T-cell (primary cell): ENCODE measurements at regions not wholly inside any gene's neighbourhood (a gene's known extent, or its start where the extent isn't known, plus 50 kb on each side); places are given as distances from the start of the nearest gene placed in this dataset.
A peak's percentile ranks its signal among the peaks of the same experiment; 100 is the strongest.
"Not testable (repeated sequence)": the region's sequence is repeated elsewhere in the genome, so short reads cannot be mapped to it uniquely, and the experiment has no call there.

ENCODE experiments used
- ATAC-seq, 4 experiments: fragments of 200-7000 bp in 3 of 4; fragments of 150-1000 bp in 1 of 4; cut with Tn5 transposase; replicated peaks in 1 of 4; 1 replicate in 3 of 4; 2 replicates in 1 of 4; pipeline ENCODE4 v1.10.0; 2021; ENCODE audit warnings: moderate library complexity in 3 of 4, mild to moderate bottlenecking in 2 of 4, moderate number of reproducible peaks in 1 of 4
- CTCF ChIA-PET, 2 donors: fragments of 300-600 bp; sonication (Branson Sonifier 250); formaldehyde crosslinking; loops; one replicate each; lab custom pipeline; 2022; ENCODE audit warnings: antibody characterized with exemption in 2 of 2; lab: Charles Lee
- POLR2A ChIA-PET, 2 donors: fragments of 300-600 bp; sonication (Branson Sonifier 250); formaldehyde crosslinking; loops; one replicate each; lab custom pipeline; 2022; ENCODE audit warnings: antibody characterized with exemption in 2 of 2; lab: Charles Lee
- DNase-seq, 35 experiments: peaks; one replicate each; pipeline versions ENCODE4 v3.0.0 to v3.0.0-alpha.2; 2013 to 2023
- H3K27ac ChIP-seq: one replicate; pipeline ENCODE4 v1.5.1; 2013; ENCODE audit warnings: low read length
- H3K27me3 ChIP-seq, 2 experiments: replicated peaks in 1 of 2; 1 replicate in 1 of 2; 2 replicates in 1 of 2; pipeline versions ENCODE4 v1.6.1 to v1.7.0; 2013; ENCODE audit warnings: low read length in 1 of 2, mixed read lengths in 1 of 2; ENCODE audit not compliant: control insufficient read depth in 2 of 2, insufficient read depth in 2 of 2; ENCODE audit errors: extremely low read depth in 1 of 2
- H3K36me3 ChIP-seq, 2 donors: 1 replicate in 1 of 2; 2 replicates in 1 of 2; pipeline versions ENCODE4 v1.6.1 to v1.7.0; 2013; ENCODE audit warnings: low read length in 1 of 2; ENCODE audit not compliant: control insufficient read depth in 2 of 2, insufficient read depth in 1 of 2; ENCODE audit errors: extremely low read depth in 1 of 2
- H3K4me1 ChIP-seq, 2 experiments: 1 replicate in 1 of 2; 2 replicates in 1 of 2; pipeline versions ENCODE4 v1.6.1 to v1.7.0; 2013; ENCODE audit warnings: low read length in 2 of 2, mixed read lengths in 1 of 2; ENCODE audit not compliant: insufficient read depth in 2 of 2, control insufficient read depth in 1 of 2; ENCODE audit errors: extremely low read depth in 1 of 2
- H3K4me3 ChIP-seq, 2 donors: 1 replicate in 1 of 2; 2 replicates in 1 of 2; pipeline versions ENCODE4 v1.5.1 to v1.7.0; 2013; ENCODE audit warnings: mild to moderate bottlenecking in 2 of 2, low read length in 1 of 2, moderate library complexity in 1 of 2; ENCODE audit not compliant: control insufficient read depth in 1 of 2; ENCODE audit errors: extremely low read depth in 1 of 2
- H3K9me3 ChIP-seq: 2 replicates; pipeline ENCODE4 v1.7.0; 2013
- H3K27ac Mint-ChIP-seq, 2 donors: one replicate each; pipeline ENCODE4 v1.8.0; 2020 to 2021; ENCODE audit warnings: mild to moderate bottlenecking in 2 of 2, mixed read lengths in 2 of 2
- H3K27me3 Mint-ChIP-seq, 2 donors: one replicate each; pipeline ENCODE4 v1.8.0; 2021 to 2022; ENCODE audit warnings: mixed read lengths in 2 of 2
- H3K36me3 Mint-ChIP-seq: one replicate; pipeline ENCODE4 v1.8.0; 2021; ENCODE audit warnings: mixed read lengths
- H3K4me1 Mint-ChIP-seq, 3 donors: one replicate each; pipeline ENCODE4 v1.8.0; 2020 to 2022; ENCODE audit warnings: mixed read lengths in 3 of 3, mild to moderate bottlenecking in 1 of 3
- H3K4me3 Mint-ChIP-seq, 3 donors: one replicate each; pipeline ENCODE4 v1.8.0; 2020 to 2022; ENCODE audit warnings: mild to moderate bottlenecking in 3 of 3, mixed read lengths in 3 of 3, moderate library complexity in 3 of 3
- H3K9me3 Mint-ChIP-seq, 3 donors: one replicate each; pipeline ENCODE4 v1.8.0; 2020 to 2022; ENCODE audit warnings: mixed read lengths in 3 of 3
- WGBS: methylation state at CpG from one replicate; pipeline ENCODE4 v1.1.5; 2013; ENCODE audit warnings: missing lambda C conversion rate; ENCODE audit not compliant: insufficient coverage; 5-methylcytosine and 5-hydroxymethylcytosine counted together

DNA sequence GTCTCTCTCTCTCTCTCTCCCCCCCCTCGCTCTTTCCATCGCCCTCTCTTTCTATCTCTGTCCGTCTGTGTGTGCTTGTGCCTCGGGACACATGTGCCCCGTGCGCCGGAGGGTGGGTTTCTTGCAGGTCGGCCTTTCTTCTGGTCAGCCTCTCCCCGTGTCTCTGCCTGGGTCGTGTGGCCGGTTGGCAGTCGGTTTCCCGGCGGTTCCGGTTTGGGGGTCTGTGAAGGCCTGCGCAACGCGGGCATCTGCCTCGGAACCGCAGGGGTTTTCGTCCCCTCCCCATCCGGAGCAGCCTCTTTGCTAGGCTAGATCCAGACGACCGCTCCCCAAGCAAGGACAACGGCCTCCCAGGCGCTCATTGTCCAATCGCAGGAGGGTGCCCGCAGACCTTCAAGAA, 1418.5 kb upstream of the PCDH10 start:
- H3K27me3 ChIP-seq, H3K4me3 ChIP-seq, CTCF ChIA-PET, H3K36me3 Mint-ChIP-seq, H3K4me1 Mint-ChIP-seq, H3K27ac Mint-ChIP-seq, H3K9me3 ChIP-seq, H3K27ac ChIP-seq, H3K4me1 ChIP-seq, H3K36me3 ChIP-seq, POLR2A ChIA-PET, H3K4me3 Mint-ChIP-seq, H3K9me3 Mint-ChIP-seq, DNase-seq, H3K27me3 Mint-ChIP-seq, ATAC-seq: not testable (repeated sequence)
- 97% methylated on average over 17 of the region's 28 CpGs for WGBS

DNA sequence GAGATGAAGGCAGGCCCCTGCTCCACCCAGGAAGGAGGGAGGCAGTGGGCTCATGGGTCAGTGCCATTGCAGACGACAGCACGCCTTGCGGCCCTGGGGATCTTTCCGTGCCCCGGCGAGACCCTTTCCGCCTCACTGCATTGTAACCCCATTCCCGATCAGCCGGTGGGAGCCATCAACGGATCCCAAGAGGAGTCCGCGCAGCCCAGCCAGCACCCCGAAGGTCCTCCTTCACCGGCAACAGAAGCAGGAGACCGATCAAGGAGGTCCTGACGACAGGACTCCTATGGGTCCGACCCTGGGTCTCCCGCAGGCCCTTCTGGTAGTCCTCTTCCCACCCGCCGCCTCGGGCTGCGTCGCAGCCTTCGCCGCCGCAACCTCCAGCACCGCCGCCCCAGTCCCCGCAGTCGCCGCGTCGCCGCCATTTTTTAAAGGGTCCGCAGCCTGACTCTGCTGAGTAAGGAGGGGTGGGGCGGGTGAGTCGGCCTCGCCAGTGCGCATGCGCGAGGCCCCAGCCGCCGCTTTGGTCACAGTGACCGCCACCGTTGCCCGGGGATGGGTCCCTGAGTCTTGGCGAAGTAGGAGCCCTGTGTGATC, 1417.0 kb upstream of the PCDH10 start:
- H3K27me3 Mint-ChIP-seq, H3K27ac ChIP-seq, H3K9me3 ChIP-seq, CTCF ChIA-PET, POLR2A ChIA-PET, H3K27me3 ChIP-seq, H3K27ac Mint-ChIP-seq, ATAC-seq, H3K4me3 ChIP-seq, H3K36me3 ChIP-seq, H3K4me1 ChIP-seq, H3K9me3 Mint-ChIP-seq, H3K4me3 Mint-ChIP-seq, DNase-seq, H3K4me1 Mint-ChIP-seq, H3K36me3 Mint-ChIP-seq: not testable (repeated sequence)
- 96% methylated on average over 8 of the region's 47 CpGs for WGBS

DNA sequence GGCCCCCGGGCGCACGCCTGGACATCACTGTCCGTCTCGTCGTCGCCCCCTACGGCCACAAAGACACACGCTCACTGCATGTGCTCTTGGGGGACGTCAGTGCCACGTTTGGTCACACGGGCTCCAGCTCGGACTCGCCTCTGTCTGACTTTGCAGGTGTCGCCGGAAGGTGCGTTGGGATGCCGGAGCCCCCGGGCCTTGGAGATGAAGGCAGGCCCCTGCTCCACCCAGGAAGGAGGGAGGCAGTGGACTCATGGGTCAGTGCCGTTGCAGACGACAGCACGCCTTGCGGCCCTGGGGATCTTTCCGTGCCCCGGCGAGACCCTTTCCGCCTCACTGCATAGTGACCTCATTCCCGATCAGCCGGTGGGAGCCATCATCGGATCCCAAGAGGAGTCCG, 1414.8 kb upstream of the PCDH10 start:
- H3K4me3 Mint-ChIP-seq, H3K27me3 ChIP-seq, H3K36me3 ChIP-seq, POLR2A ChIA-PET, H3K36me3 Mint-ChIP-seq, DNase-seq, H3K4me1 ChIP-seq, H3K27ac Mint-ChIP-seq, ATAC-seq, H3K27me3 Mint-ChIP-seq, H3K27ac ChIP-seq, H3K9me3 ChIP-seq, H3K9me3 Mint-ChIP-seq, H3K4me3 ChIP-seq, H3K4me1 Mint-ChIP-seq, CTCF ChIA-PET: not testable (repeated sequence)
- no CpG with 5 or more reads among the region's 31 CpGs for WGBS

DNA sequence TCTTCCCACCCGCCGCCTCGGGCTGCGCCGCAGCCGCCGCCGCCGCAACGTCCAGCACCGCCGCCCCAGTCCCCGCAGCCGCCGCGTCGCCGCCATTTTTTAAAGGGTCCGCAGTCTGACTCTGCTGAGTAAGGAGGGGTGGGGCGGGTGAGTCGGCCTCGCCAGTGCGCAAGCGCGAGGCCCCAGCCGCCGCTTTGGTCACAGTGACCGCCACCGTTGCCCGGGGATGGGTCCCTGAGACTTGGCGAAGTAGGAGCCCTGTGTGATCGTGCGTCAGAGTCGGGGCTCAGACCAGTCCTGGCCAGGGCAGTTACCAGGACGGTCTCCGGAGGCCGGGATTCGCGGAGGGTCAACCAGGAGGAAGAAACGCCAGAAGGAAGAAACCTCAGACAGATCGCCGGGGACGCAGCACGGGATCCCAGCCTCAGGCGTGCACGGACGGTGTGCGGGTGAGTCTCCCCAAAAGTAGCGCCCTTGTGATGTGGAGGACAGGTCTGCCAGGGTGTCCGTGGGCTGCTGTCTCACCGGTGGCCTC, 1414.2 kb upstream of the PCDH10 start:
- POLR2A ChIA-PET, H3K4me3 Mint-ChIP-seq: not testable (repeated sequence)

DNA sequence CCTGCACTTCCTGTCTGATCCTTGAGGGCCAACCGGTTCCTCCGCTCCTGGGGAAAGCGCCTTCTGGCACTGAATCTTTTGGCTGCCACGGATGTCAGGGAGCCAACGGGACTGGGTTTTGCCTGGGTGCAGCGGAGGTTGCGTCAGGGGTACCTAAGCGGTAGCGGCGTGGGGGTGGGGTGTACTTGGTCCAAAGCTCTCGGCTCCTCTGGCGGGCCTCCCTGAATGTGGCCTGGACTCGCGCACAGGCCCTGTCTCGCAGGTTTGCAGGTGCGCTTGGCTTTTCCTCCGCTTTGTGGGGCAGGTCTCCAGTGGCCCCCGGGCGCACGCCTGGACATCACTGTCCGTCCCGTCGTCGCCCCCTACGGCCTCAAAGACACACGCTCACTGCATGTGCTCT, 1410.1 kb upstream of the PCDH10 start:
- H3K4me1 ChIP-seq, H3K27ac Mint-ChIP-seq, H3K27ac ChIP-seq, ATAC-seq, H3K27me3 Mint-ChIP-seq, H3K36me3 ChIP-seq, H3K4me3 Mint-ChIP-seq, H3K27me3 ChIP-seq, POLR2A ChIA-PET, DNase-seq, H3K36me3 Mint-ChIP-seq, H3K9me3 Mint-ChIP-seq, CTCF ChIA-PET, H3K9me3 ChIP-seq, H3K4me3 ChIP-seq, H3K4me1 Mint-ChIP-seq: not testable (repeated sequence)
- WGBS, result no CpG with 5 or more reads among the region's 26 CpGs

More for the DNA sequence above, 1414.2 kb upstream of the PCDH10 start:
- H3K27ac Mint-ChIP-seq, H3K36me3 ChIP-seq, H3K36me3 Mint-ChIP-seq, ATAC-seq, CTCF ChIA-PET, H3K9me3 ChIP-seq, H3K9me3 Mint-ChIP-seq, H3K27me3 ChIP-seq, H3K4me1 Mint-ChIP-seq, H3K4me3 ChIP-seq, H3K27ac ChIP-seq, H3K4me1 ChIP-seq, H3K27me3 Mint-ChIP-seq: not testable (repeated sequence)
- 100% methylated on average over 1 of the region's 51 CpGs for WGBS
- DNase-seq, result peak in 4 of 35 experiments; percentile 4 to 30 (median 10)

DNA sequence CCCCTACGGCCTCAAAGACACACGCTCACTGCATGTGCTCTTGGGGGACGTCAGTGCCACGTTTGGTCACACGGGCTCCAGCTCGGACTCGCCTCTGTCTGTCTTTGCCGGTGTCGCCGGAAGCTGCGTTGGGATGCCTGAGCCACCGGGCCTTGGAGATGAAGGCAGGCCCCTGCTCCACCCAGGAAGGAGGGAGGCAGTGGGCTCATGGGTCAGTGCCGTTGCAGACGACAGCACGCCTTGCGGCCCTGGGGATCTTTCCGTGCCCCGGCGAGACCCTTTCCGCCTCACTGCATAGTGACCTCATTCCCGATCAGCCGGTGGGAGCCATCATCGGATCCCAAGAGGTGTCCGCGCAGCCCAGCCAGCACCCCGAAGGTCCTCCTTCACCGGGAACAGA, 1407.3 kb upstream of the PCDH10 start:
- no CpG with 5 or more reads among the region's 27 CpGs for WGBS
- H3K27me3 ChIP-seq, DNase-seq, POLR2A ChIA-PET, H3K4me3 ChIP-seq, H3K9me3 Mint-ChIP-seq, ATAC-seq, H3K4me3 Mint-ChIP-seq, H3K36me3 ChIP-seq, CTCF ChIA-PET, H3K36me3 Mint-ChIP-seq, H3K27ac Mint-ChIP-seq, H3K4me1 ChIP-seq, H3K4me1 Mint-ChIP-seq, H3K27ac ChIP-seq, H3K27me3 Mint-ChIP-seq, H3K9me3 ChIP-seq: not testable (repeated sequence)
